Stimulated activated CD8-positive, alpha-beta memory T cell treated with anti-CD3 and anti-CD28 coated beads, Interleukin-2, amount 100 ng/mL, for 48 hours (primary cell): ENCODE measurements at regions not wholly inside any gene's neighbourhood (a gene's known extent, or its start where the extent isn't known, plus 50 kb on each side); places are given as distances from the start of the nearest gene placed in this dataset.

Experiments
- DNase-seq, 2 donors: peaks; one replicate each; pipeline ENCODE4 v3.0.0-alpha.2; 2020; ENCODE audit warnings: low read depth in 2 of 2

- no peak for DNase-seq
These were observed 409.0 kb upstream of the POU3F3 start for GRCh38 chr2:104444889-104445288.

DNA sequence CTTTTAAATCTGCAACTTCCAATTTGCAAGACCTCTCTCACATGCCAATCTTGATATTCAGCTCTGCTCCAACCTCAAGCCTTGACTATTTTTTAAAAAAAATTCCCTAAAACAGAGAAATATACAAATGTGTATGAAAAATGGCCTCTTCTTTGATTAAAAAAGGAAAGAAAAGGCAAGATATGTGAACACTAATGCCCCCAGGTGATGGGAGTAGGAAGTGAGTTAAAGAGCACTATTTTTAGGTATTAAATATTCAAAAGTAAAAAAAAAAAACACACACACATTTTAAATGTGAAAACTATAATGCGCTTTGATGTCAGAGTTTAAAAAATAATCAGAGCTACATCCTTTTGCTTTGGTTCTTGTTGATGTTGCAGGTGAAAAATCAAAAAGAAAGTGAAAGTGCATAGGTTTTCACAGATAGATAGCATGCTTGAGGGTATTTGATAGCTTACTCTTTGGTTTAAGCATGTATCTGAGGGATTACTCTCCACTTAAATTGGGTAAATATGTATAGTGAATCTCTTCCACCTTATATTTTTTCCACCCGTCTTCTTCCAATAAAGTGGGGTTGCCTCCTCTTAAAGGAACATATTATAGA lies 406.0 kb upstream of the POU3F3 start:
- no peak for DNase-seq

DNA sequence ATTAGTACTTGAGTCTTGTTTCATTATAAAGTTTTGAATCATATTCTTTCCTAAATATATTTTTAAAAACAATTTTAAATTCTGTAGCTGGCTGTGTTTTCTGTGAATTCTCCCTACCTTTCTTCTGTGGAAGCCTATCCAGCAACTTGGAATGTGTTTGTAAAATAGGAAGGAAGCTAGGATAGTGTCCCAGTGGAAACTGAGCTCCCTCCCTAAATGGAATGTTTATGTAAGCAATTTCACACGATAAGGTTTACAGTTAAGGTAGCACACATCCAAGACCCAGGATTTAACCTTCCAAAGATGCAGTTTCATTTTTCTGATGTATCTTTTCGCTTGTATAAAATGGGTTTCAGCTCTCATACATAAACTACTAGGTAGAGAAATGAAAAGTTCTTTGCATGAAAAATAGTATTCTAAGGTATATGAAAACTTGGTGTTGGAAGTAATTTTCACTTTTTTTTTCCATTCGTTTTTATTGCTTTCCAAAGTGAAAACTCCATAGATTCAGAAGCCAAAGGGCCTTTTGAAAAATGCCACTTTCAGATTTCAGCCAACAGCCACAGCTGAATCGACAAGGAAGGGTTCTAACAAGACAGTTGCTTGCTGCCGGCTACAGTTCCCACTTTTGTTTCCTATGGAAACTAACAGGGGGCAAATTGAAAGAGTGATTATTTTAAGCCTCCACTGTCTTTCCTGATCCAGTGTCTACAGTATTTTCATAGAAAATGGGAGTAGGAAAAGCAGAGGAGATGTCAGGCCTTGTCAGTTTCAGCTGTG lies 405.1 kb upstream of the POU3F3 start:
- DNase-seq: no peak

DNA sequence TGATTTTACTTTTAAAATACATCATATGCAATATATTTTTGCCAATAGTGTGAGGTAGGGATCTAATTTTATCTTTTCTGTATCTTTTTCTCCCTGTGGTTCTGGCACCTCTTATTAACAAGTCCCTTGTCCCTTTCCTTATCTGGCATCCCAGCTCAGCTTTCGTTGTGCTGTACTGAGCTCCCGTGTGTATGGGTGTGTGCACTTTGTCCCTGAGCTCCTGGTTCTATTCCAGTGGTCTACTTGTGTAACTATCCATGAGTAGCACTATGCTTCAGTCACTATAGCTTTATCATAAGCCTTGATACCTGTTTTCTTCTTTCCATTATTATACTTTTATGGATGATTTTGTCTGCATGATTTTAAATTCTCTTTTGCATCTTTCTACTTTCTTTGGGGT lies 401.4 kb upstream of the POU3F3 start:
- no peak for DNase-seq

GRCh38 chr2:104462731-104463130 lies 391.2 kb upstream of the POU3F3 start:
- no peak for DNase-seq

DNA sequence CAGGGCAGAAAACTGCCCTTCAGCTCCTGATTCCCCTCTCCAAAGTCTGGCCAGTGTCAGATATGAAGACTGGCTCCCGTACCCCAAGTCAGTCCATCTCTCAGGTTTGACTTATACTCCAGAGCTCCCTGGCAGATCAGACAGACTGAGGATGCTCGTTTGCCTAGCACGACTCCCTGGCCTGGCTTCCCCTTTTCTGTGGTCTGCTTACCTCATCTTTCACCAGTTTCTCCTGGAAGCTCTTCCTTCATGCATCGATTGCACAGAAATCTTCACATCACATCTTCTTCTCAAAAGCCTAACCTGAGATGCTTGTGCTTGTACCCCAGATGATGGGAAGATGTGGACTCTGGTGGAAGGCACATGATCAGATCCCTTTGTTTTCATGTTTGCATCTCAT lies 387.9 kb upstream of the POU3F3 start:
- no peak for DNase-seq

DNA sequence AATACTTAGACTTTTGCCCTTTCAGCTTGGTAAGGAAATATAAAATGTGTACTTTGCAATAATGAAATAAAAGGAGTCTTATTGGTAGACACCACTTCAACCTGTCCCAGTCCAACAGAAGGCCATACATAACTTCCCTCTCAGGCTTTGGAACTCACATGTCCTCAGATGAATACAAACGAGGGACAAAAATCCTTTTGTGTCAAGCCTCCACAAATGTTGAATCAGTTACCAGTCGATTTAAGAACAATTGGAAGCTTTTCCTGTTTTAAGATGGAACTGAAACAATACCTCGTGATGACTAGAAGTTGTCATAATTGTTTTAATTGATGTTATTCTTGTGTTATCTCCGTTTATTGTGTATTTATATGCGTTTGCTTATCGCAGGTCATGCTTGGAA lies 385.1 kb upstream of the POU3F3 start:
- DNase-seq: no peak

DNA sequence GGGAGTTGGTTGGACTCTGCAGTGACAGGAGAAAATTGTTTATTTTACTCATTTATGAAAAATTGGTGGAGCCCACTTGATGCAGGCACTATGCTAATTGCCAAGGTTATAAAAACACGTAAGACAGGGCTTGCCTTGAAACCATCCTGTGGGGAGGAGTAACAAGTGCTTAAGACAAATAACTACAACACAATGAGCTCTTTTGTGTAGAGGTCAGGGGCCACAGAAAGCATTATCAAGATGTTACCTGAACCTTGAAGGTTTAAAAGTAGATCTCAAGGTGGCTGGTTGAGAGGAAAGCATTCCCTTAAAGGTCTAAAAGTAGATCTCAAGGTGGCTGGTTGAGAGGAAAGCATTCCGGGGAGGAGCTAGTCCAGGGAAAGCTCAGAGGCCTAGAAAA lies 381.8 kb upstream of the POU3F3 start:
- DNase-seq: no peak

GRCh38 chr2:104473546-104473945 lies 380.4 kb upstream of the POU3F3 start:
- no peak for DNase-seq

DNA sequence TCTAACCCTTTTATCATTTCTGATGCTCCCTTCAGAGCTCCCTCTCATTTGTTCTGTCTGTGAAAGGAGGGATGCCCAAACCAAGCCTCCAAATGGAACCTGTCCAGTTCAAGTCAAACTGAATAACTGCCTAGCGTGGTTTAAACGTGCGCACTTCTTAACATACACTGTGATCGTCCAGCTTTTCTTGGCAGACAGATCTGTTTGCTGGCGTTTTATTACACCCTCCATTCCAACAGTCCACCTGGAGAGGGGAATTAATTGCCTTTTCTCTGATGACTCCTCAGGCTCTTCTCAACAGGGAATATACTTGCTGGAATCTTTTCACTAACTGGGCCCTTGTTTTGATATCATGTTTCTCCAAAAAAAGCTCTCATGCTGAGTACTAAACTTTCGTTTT lies 379.2 kb upstream of the POU3F3 start:
- DNase-seq: no peak

DNA sequence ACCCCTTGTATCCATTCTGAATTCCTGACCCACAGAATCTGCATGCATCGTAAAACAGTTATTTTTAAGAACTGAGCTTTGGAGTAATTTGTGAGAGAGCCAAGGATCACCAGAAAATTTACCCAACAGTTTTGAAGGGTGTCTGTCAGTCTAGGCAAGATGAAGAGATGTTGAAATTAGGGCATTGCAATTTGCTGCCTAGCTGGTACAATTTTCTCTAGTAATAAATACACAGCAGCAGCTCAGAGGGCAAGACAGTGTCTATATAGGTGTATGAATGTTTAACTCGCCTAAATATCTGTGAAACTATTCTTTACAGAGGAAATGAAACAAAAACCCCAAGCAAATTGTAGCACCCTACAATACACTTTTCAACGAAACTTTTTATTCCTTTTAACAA lies 377.8 kb upstream of the POU3F3 start:
- DNase-seq: no peak

DNA sequence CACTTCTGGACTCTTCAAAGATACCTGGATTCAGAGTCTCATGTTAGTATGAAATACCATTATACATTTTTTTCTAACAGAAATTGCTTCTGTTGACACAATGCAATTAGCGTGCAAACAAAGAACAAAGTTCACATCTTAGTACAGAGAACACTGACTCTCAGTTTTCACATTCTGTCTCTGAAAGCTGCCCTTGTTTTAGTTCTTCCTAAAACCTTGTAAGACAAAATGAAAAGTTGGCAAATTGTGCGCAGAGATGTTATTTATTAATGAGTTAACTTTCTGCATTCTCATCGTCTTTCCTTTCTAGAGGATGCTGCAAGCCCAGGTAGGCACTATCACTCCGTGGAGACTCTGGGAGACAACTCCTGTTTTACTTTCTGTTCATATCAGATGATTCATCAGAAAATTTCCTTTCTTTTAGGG lies 377.3 kb upstream of the POU3F3 start:
- no peak for DNase-seq

- DNase-seq: no peak
These were observed 372.6 kb upstream of the POU3F3 start for GRCh38 chr2:104481341-104481740.

DNA sequence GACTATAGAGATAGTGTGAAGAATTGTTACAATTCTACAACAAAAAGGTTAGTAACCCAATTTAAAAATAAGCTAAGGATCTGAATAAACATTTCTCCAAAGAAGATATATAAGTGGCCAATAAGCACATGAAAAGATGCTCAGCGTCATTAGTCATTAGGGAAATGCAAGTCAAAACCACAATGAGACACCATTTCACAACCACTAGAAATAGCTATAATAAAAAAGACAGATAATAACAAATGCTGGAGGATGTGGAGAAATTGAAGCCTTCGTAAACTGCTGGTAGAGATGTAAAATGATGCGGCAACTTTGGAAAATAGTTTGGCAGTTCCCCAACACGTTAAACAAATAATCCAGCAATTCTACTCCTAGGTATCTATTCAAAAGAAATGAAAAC lies 366.5 kb upstream of the POU3F3 start:
- DNase-seq: no peak

GRCh38 chr2:104493698-104494097 lies 360.2 kb upstream of the POU3F3 start:
- DNase-seq: no peak

DNA sequence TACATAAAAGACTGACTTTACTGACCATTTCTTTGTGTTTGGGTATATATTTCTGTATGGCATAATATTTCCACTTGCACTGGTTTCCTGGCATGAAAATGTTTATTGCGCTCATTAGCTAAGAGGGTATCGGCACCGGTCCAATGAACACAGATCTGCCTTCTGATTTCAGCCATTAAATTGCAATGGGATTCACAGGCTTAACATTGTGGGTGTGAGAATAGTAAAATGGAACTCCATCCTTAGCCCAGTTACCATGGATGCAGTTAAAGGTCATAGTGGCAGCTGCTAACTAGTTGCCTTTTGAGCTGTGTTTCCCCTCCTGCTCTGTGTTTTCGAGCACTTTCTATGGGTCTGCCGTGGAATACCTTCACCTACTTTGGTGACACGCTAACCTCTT lies 352.6 kb upstream of the POU3F3 start:
- DNase-seq: no peak

- no peak for DNase-seq
These were observed 352.0 kb upstream of the POU3F3 start for GRCh38 chr2:104501929-104502328.

DNA sequence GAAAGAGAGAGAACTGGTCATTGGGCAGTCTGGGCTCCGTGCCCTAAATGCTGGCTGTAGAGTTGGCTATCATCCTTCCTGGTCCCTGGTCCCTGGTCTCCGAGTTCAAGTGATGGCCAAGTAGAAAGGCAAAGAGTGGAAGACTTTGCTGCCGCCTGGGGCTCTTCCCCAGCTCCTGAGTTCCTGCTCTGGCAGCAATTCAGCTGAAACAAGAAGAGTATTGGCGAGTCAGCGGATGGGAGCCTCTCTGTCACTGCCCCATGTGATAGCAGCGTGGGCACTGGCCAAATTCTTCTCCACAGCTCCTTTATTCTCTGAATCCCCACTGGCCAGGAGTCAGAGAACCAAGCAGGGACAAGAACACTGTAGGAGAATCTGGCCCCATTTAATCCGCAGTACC lies 351.0 kb upstream of the POU3F3 start:
- DNase-seq: no peak

DNA sequence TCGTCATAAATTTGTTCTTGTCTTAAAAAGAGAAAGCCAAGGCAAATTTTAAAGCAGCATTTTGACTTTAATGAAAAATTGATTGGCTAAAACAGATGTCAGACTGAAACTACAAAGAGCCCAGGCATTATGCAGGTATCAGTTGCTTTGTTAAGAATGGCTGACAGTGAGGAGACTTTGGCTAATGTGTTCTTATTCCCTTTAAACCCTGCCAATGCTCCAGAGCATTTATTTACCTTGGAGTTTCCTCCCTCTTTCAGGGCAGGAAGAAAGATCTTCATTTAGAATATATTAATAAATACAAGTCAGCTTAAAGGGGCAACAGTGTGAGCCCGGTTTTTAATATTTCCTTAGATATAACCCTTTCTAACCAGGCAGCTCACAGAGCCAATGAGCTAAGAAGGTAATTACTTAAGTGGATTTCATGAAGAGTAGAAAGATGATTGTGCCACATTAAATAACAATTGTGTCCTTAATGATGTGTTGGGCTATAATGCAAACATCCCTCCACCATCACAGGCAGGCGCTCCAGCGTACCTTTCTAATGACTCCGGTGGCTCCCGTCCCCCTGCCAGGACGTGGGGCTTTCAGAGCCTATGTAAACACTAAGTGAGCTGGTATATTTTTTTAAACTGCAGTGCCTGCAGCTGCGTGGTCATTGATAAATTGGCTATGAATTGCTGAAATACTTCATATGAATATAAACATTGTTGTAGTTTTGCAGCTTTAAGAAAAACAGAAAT lies 349.4 kb upstream of the POU3F3 start:
- DNase-seq: no peak

GRCh38 chr2:104518256-104518655 lies 335.7 kb upstream of the POU3F3 start:
- no peak for DNase-seq

DNA sequence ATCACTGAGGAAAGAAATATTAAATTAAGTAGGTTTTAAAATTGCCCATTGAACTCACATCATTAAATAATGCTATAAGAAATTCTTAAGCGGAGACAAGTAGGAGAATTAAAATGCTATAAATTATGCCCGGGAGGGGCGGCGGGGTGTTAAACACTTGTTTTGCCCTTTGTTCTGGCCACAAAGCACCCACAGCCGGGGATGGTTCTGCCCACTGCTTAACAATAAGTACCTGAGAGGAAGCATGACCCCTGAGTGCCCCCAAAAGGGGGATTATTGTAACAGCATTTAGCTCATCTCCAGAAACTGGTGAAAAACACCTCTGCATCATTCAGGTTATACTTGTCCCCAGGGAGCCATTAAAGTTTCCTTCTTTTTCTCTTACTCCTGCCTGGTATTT lies 332.7 kb upstream of the POU3F3 start:
- DNase-seq: no peak

GRCh38 chr2:104523921-104524320 lies 330.0 kb upstream of the POU3F3 start:
- no peak for DNase-seq

- DNase-seq: no peak
These were observed 325.8 kb upstream of the POU3F3 start for GRCh38 chr2:104528101-104528500.
